ENCODE measurements at regions not wholly inside any gene's neighbourhood (a gene's known extent, or its start where the extent isn't known, plus 50 kb on each side); places are given as distances from the start of the nearest gene placed in this dataset.

DNA sequence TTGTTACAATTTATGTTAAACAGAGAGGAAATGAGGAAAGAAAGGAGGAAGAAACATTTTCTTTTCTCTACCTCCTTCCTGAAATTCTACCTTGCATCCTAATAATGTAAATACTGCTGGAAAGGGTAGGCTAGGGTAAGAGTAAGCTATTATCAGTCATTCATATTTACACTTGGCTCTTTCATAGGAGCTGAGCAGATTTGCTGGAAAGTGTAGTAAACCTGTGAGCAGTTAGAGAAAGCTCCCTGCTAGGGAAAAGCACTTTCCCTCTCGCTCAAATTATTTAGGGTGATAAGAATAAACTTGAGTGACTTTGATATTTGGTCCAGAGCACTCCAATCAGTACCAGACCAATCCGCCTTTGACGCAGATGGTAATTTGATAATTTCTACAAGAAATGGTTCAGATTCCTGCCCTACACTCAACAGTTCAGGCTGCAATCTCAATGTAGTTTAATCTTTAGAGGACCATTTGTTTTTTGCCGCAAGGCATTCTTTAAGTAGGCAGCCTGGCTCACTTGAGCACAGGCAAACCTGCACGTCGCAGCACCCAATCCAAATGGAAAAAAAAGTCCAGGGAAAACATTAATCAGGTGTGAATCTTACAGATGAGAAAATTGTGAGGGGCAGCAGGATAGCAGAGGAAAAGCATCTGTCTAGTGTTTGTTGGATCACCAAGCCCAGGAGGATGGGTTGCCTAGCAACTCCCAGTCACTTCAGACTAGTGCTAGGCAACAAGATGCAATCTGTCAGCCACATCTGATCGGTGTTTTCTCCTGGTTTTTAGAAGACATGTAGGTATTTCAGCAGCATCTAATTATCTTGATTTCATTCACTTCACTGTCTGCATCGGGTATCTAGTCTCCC, 68.6 kb upstream of the KL start:
- WGBS, 2 donors: 88 to 89% methylated on average over 8 of the region's 8 CpGs
- H3K4me1 ChIP-seq: no peaks in the 10 kb centered on the region
- intact Hi-C loops (cut with DNase I; ENCODE audit: low total_unique reads): no loop called here
- no peak for DNase-seq
- no peaks in the 10 kb centered on the region for H3K27me3 ChIP-seq
- H3K36me3 ChIP-seq (ENCODE audit: low read depth, missing control alignments): no peaks in the 10 kb centered on the region
- H3K27ac ChIP-seq: no peak overlapping the region
- no peak overlapping the region for H3K4me3 ChIP-seq
- TF ChIP-seq CTCF (IDR thresholded peaks at IDR 0.05) (no peak), POLR2A (IDR thresholded peaks at IDR 0.05) (no peak)
- H3K9me3 ChIP-seq: no peaks in the 10 kb centered on the region

- Histone ChIP-seq H3K4me1 (no peaks in the 10 kb centered on the region), H3K9me3 (no peaks in the 10 kb centered on the region), H3K27me3 (no peaks in the 10 kb centered on the region), H3K36me3 (ENCODE audit: low read depth, missing control alignments) (no peaks in the 10 kb centered on the region), H3K27ac (no peak overlapping the region), H3K4me3 (no peak overlapping the region)
- 52 to 56% methylated on average over 2 of the region's 2 CpGs for WGBS, 2 donors
- intact Hi-C loops (cut with DNase I; ENCODE audit: low total_unique reads): no loop called here
- no peak for DNase-seq
- TF ChIP-seq POLR2A (IDR thresholded peaks at IDR 0.05): no peak
- no peak for TF ChIP-seq CTCF (IDR thresholded peaks at IDR 0.05)
Measured at GRCh38 chr13:32949820-32950219, 66.4 kb upstream of the KL start.

DNA sequence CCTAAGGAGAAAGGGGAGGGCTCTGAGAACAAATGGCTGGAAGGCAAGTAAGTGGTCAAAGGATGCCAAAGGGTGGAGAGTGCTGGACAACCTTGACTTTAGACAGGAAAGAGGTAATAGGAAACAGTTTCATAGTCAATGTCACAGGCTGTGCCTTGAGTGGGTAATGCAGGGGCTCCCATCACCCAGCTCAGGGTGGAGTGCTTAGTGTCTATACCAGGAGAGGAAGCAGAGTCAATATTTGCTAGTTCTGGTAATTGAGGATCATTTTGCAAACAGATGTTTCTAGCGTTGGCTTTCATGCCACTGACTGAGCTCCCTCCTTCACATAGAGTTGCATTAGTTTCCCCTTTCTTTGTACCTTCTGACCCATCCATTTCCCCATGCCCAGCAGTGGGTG, 64.6 kb upstream of the KL start:
- H3K36me3 ChIP-seq (ENCODE audit: low read depth, missing control alignments): no peaks in the 10 kb centered on the region
- H3K4me1 ChIP-seq: no peaks in the 10 kb centered on the region
- no peak for DNase-seq
- intact Hi-C loops (cut with DNase I; ENCODE audit: low total_unique reads): no loop called here
- no peak for TF ChIP-seq POLR2A (IDR thresholded peaks at IDR 0.05)
- TF ChIP-seq CTCF (IDR thresholded peaks at IDR 0.05): no peak
- WGBS, 2 donors: 86 to 93% methylated on average over 1 of the region's 1 CpG
- no peaks in the 10 kb centered on the region for H3K27me3 ChIP-seq
- H3K9me3 ChIP-seq: no peaks in the 10 kb centered on the region
- no peak overlapping the region for H3K4me3 ChIP-seq
- H3K27ac ChIP-seq: no peak overlapping the region

- intact Hi-C loops (cut with DNase I; ENCODE audit: low total_unique reads): no loop called here
- no peaks in the 10 kb centered on the region for H3K27me3 ChIP-seq
- no peak for TF ChIP-seq CTCF (IDR thresholded peaks at IDR 0.05)
- H3K27ac ChIP-seq: no peak overlapping the region
- no peaks in the 10 kb centered on the region for H3K36me3 ChIP-seq (ENCODE audit: low read depth, missing control alignments)
- WGBS, 2 donors: 78 to 86% methylated on average over 5 of the region's 5 CpGs
- no peak for DNase-seq
- H3K4me3 ChIP-seq: no peak overlapping the region
- H3K4me1 ChIP-seq: no peaks in the 10 kb centered on the region
- no peaks in the 10 kb centered on the region for H3K9me3 ChIP-seq
Measured at GRCh38 chr13:32955881-32956594, 60.2 kb upstream of the KL start.

Data from testis (tissue), 2 donors.